Central memory CD8-positive, alpha-beta T cell (primary cell): ENCODE measurements at regions not wholly inside any gene's neighbourhood (a gene's known extent, or its start where the extent isn't known, plus 50 kb on each side); places are given as distances from the start of the nearest gene placed in this dataset.
"Not testable (repeated sequence)": the region's sequence is repeated elsewhere in the genome, so short reads cannot be mapped to it uniquely, and the experiment has no call there.

Experiments used
- ATAC-seq: fragments of 150-1000 bp; cut with Tn5 transposase; replicated peaks from 2 replicates; pipeline ENCODE4 v1.10.0; 2022; ENCODE audit warnings: mild to moderate bottlenecking, moderate FRiP score, moderate number of reproducible peaks; ENCODE audit not compliant: poor library complexity, severe bottlenecking; ENCODE audit errors: extremely low read depth
- DNase-seq, 2 donors: peaks; one replicate each; pipeline ENCODE4 v3.0.0; 2021; ENCODE audit warnings: low spot score in 2 of 2
- H3K27ac Mint-ChIP-seq: one replicate; pipeline ENCODE4 v1.8.0; 2022; ENCODE audit warnings: low read depth, mild to moderate bottlenecking, moderate library complexity, mixed read lengths
- H3K27me3 Mint-ChIP-seq: one replicate; pipeline ENCODE4 v1.8.0; 2022; ENCODE audit warnings: mixed read lengths
- H3K36me3 Mint-ChIP-seq: one replicate; pipeline ENCODE4 v1.8.0; 2022; ENCODE audit warnings: mild to moderate bottlenecking, moderate library complexity, mixed read lengths; ENCODE audit not compliant: insufficient read depth
- H3K4me1 Mint-ChIP-seq: one replicate; pipeline ENCODE4 v1.8.0; 2022; ENCODE audit warnings: mixed read lengths
- H3K4me3 Mint-ChIP-seq: one replicate; pipeline ENCODE4 v1.8.0; 2022; ENCODE audit warnings: mild to moderate bottlenecking, moderate library complexity, mixed read lengths
- H3K9me3 Mint-ChIP-seq: one replicate; pipeline ENCODE4 v1.8.0; 2022; ENCODE audit warnings: mixed read lengths

- Mint-ChIP-seq H3K27me3 (no peaks in the 10 kb centered on the region), H3K36me3 (no peaks in the 10 kb centered on the region), H3K9me3 (peaks cover 12% of the 10 kb centered on the region), H3K4me1 (no peaks in the 10 kb centered on the region), H3K27ac (no peak overlapping the region), H3K4me3 (no peak overlapping the region)
- ATAC-seq, result no peak
- no peak for DNase-seq
These were observed 104.2 kb upstream of the MARCHF11 start for GRCh38 chr5:16283791-16284190.

GRCh38 chr5:16276859-16277258, 97.3 kb upstream of the MARCHF11 start:
- not testable (repeated sequence) for H3K9me3 Mint-ChIP-seq, H3K27ac Mint-ChIP-seq, H3K27me3 Mint-ChIP-seq, ATAC-seq, DNase-seq, H3K36me3 Mint-ChIP-seq, H3K4me1 Mint-ChIP-seq, H3K4me3 Mint-ChIP-seq

- H3K9me3 Mint-ChIP-seq, result peaks cover 8% of the 10 kb centered on the region
- H3K36me3 Mint-ChIP-seq, result no peaks in the 10 kb centered on the region
- no peak overlapping the region for H3K27ac Mint-ChIP-seq
- DNase-seq, result no peak
- H3K4me1 Mint-ChIP-seq, result no peaks in the 10 kb centered on the region
- ATAC-seq, result no peak
- H3K27me3 Mint-ChIP-seq, result no peaks in the 10 kb centered on the region
- no peak overlapping the region for H3K4me3 Mint-ChIP-seq
These were observed 92.3 kb upstream of the MARCHF11 start for GRCh38 chr5:16271851-16272250.

- no peak overlapping the region for H3K4me3 Mint-ChIP-seq
These were observed 85.5 kb upstream of the MARCHF11 start for GRCh38 chr5:16265141-16265540.

GRCh38 chr5:16260000-16260399, 80.4 kb upstream of the MARCHF11 start:
- Mint-ChIP-seq H3K4me3 (no peak overlapping the region), H3K36me3 (no peaks in the 10 kb centered on the region), H3K9me3 (peaks cover 13% of the 10 kb centered on the region), H3K27me3 (no peaks in the 10 kb centered on the region), H3K4me1 (no peaks in the 10 kb centered on the region), H3K27ac (no peak overlapping the region)
- DNase-seq (no peak), ATAC-seq (no peak)

More at GRCh38 chr5:16265141-16265540, 85.5 kb upstream of the MARCHF11 start:
- H3K4me1 Mint-ChIP-seq, result no peaks in the 10 kb centered on the region
- H3K9me3 Mint-ChIP-seq, result peaks cover 11% of the 10 kb centered on the region
- no peak overlapping the region for H3K27ac Mint-ChIP-seq
- ATAC-seq (no peak), DNase-seq (no peak)
- no peaks in the 10 kb centered on the region for H3K36me3 Mint-ChIP-seq
- no peaks in the 10 kb centered on the region for H3K27me3 Mint-ChIP-seq

- no peaks in the 10 kb centered on the region for H3K4me1 Mint-ChIP-seq
- H3K9me3 Mint-ChIP-seq, result peaks cover 19% of the 10 kb centered on the region
- DNase-seq (no peak), ATAC-seq (no peak)
- H3K27ac Mint-ChIP-seq, result no peak overlapping the region
- no peaks in the 10 kb centered on the region for H3K27me3 Mint-ChIP-seq
- H3K4me3 Mint-ChIP-seq, result no peak overlapping the region
- no peaks in the 10 kb centered on the region for H3K36me3 Mint-ChIP-seq
These were observed 74.3 kb upstream of the MARCHF11 start for GRCh38 chr5:16253856-16254255.

- Mint-ChIP-seq H3K4me1 (no peaks in the 10 kb centered on the region), H3K36me3 (peaks cover 4% of the 10 kb centered on the region), H3K27ac (no peak overlapping the region), H3K9me3 (peaks cover 12% of the 10 kb centered on the region), H3K4me3 (no peak overlapping the region), H3K27me3 (no peaks in the 10 kb centered on the region)
- ATAC-seq (no peak), DNase-seq (no peak)
These were observed 66.4 kb upstream of the MARCHF11 start for GRCh38 chr5:16245956-16246355.

GRCh38 chr5:16245249-16245648, 65.7 kb upstream of the MARCHF11 start:
- ATAC-seq, result no peak
- Mint-ChIP-seq H3K4me3 (no peak overlapping the region), H3K27ac (no peak overlapping the region), H3K27me3 (no peaks in the 10 kb centered on the region), H3K9me3 (peaks cover 13% of the 10 kb centered on the region), H3K36me3 (peaks cover 4% of the 10 kb centered on the region), H3K4me1 (no peaks in the 10 kb centered on the region)
- no peak for DNase-seq

GRCh38 chr5:16238018-16238417, 58.4 kb upstream of the MARCHF11 start:
- Mint-ChIP-seq H3K9me3 (peaks cover 31% of the 10 kb centered on the region), H3K4me1 (no peaks in the 10 kb centered on the region), H3K4me3 (no peak overlapping the region), H3K27me3 (no peaks in the 10 kb centered on the region), H3K27ac (no peak overlapping the region), H3K36me3 (peaks cover 2% of the 10 kb centered on the region)
- DNase-seq (no peak), ATAC-seq (no peak)

GRCh38 chr5:16234598-16234997, 55.0 kb upstream of the MARCHF11 start:
- H3K9me3 Mint-ChIP-seq, result peaks cover 18% of the 10 kb centered on the region
- no peak for DNase-seq
- peaks cover under 1% of the 10 kb centered on the region for H3K36me3 Mint-ChIP-seq
- no peak overlapping the region for H3K27ac Mint-ChIP-seq
- ATAC-seq, result no peak
- H3K4me3 Mint-ChIP-seq, result no peak overlapping the region
- H3K4me1 Mint-ChIP-seq, result no peaks in the 10 kb centered on the region
- no peaks in the 10 kb centered on the region for H3K27me3 Mint-ChIP-seq

GRCh38 chr5:16233730-16234129, 54.1 kb upstream of the MARCHF11 start:
- H3K4me1 Mint-ChIP-seq, result no peaks in the 10 kb centered on the region
- H3K4me3 Mint-ChIP-seq, result no peak overlapping the region
- ATAC-seq, result no peak
- H3K36me3 Mint-ChIP-seq, result peaks cover 1% of the 10 kb centered on the region
- H3K27me3 Mint-ChIP-seq, result no peaks in the 10 kb centered on the region
- DNase-seq, result no peak
- no peak overlapping the region for H3K27ac Mint-ChIP-seq
- H3K9me3 Mint-ChIP-seq, result peaks cover 18% of the 10 kb centered on the region

GRCh38 chr5:16229357-16229940, 49.9 kb upstream of the MARCHF11 start:
- peak; percentile 10 for ATAC-seq
- H3K4me3 Mint-ChIP-seq, result no peak overlapping the region
- no peak overlapping the region for H3K27ac Mint-ChIP-seq
- H3K36me3 Mint-ChIP-seq, result peaks cover 1% of the 10 kb centered on the region
- DNase-seq, result no peak
- no peaks in the 10 kb centered on the region for H3K27me3 Mint-ChIP-seq
- peaks cover 6% of the 10 kb centered on the region for H3K9me3 Mint-ChIP-seq
- H3K4me1 Mint-ChIP-seq, result no peaks in the 10 kb centered on the region
